GM12878 (cell line): ENCODE measurements at regions not wholly inside any gene's neighbourhood (a gene's known extent, or its start where the extent isn't known, plus 50 kb on each side); places are given as distances from the start of the nearest gene placed in this dataset.

ENCODE experiments used
- ASH2L ChIP-seq: fragments of 300-600, 200-600 bp; sonication (generic); IDR thresholded peaks from 2 replicates; pipeline ENCODE4 v1.6.1; 2017; ENCODE audit warnings: low read depth, mild to moderate bottlenecking, borderline replicate concordance
- ATF3 ChIP-seq: IDR thresholded peaks from 2 replicates; pipeline ENCODE4 v1.6.1; 2011; ENCODE audit warnings: low read depth, mild to moderate bottlenecking, low read length, moderate library complexity, borderline replicate concordance; ENCODE audit errors: extremely low read depth
- BACH1 ChIP-seq: fragments of 450-650 bp; IDR thresholded peaks from 2 replicates; pipeline ENCODE4 v1.6.1; 2017; ENCODE audit warnings: mild to moderate bottlenecking, borderline replicate concordance
- BCL3 ChIP-seq: IDR thresholded peaks from 2 replicates; pipeline ENCODE4 v1.6.1; 2011; ENCODE audit warnings: borderline replicate concordance, low read depth, mild to moderate bottlenecking, moderate library complexity, low read length; ENCODE audit not compliant: insufficient read depth, poor library complexity, severe bottlenecking
- BHLHE40 ChIP-seq, 2 experiments: fragments of 450-650 bp in 1 of 2; IDR thresholded peaks; 2 replicates each; pipeline ENCODE4 v1.6.1; 2011 to 2017; ENCODE audit warnings: low read depth in 2 of 2, borderline replicate concordance in 1 of 2, improper control_type of control experiment in 1 of 2, low read length in 1 of 2, mild to moderate bottlenecking in 1 of 2
- CBX5 ChIP-seq: sonication (generic); IDR thresholded peaks from 2 replicates; pipeline ENCODE4 v1.6.1; 2016; ENCODE audit warnings: low read depth, moderate library complexity, mild to moderate bottlenecking, inconsistent platforms
- CHD1 ChIP-seq: IDR thresholded peaks from 2 replicates; pipeline ENCODE4 v1.6.1; 2012; ENCODE audit warnings: low read depth, low read length, improper control_type of control experiment
- CHD2 ChIP-seq: IDR thresholded peaks from 2 replicates; pipeline ENCODE4 v1.6.1; 2011; ENCODE audit warnings: low read depth, low read length, improper control_type of control experiment, borderline replicate concordance
- EP300 ChIP-seq, 2 experiments: fragments of 150-350 bp in 1 of 2; IDR thresholded peaks; 2 replicates each; pipeline ENCODE4 v1.6.1; 2011 to 2012; ENCODE audit warnings: low read depth in 2 of 2, low read length in 2 of 2, borderline replicate concordance in 1 of 2, improper control_type of control experiment in 1 of 2, inconsistent platforms in 1 of 2; ENCODE audit not compliant: control insufficient read depth in 1 of 2
- GABPA ChIP-seq: IDR thresholded peaks from 2 replicates; pipeline ENCODE4 v1.6.1; 2014; ENCODE audit warnings: antibody characterized with exemption, low read depth, mild to moderate bottlenecking, inconsistent platforms
- IRF4 ChIP-seq: IDR thresholded peaks from 2 replicates; pipeline ENCODE4 v1.6.1; 2011; ENCODE audit warnings: low read depth, low read length
- JUNB ChIP-seq: IDR thresholded peaks from 2 replicates; pipeline ENCODE4 v1.6.1; 2016; ENCODE audit warnings: antibody characterized with exemption, mild to moderate bottlenecking
- PKNOX1 ChIP-seq: fragments of 450-650 bp; IDR thresholded peaks from 2 replicates; pipeline ENCODE4 v1.6.1; 2016; ENCODE audit warnings: mild to moderate bottlenecking
- PRDM15 ChIP-seq: fragments of 450-650 bp; formaldehyde crosslinking; IDR thresholded peaks from 2 replicates; pipeline ENCODE4 v1.4.0; 2020; ENCODE audit warnings: mild to moderate bottlenecking, moderate library complexity
- RAD21 ChIP-seq: IDR thresholded peaks from 2 replicates; pipeline ENCODE4 v1.6.1; 2011; ENCODE audit warnings: mild to moderate bottlenecking, low read depth, low read length, moderate library complexity; ENCODE audit not compliant: insufficient read depth
- RCOR1 ChIP-seq: conservative IDR thresholded peaks from 2 replicates; pipeline ENCODE4 v1.6.1; 2012; ENCODE audit warnings: low read depth, low read length, improper control_type of control experiment
- RUNX3 ChIP-seq: IDR thresholded peaks from 2 replicates; pipeline ENCODE4 v1.6.1; 2012; ENCODE audit warnings: low read length, inconsistent platforms
- SMARCA5 ChIP-seq: fragments of 450-650 bp; IDR thresholded peaks from 2 replicates; pipeline ENCODE4 v1.6.1; 2017; ENCODE audit warnings: mild to moderate bottlenecking
- SMC3 ChIP-seq: IDR thresholded peaks from 2 replicates; pipeline ENCODE4 v1.6.1; 2011; ENCODE audit warnings: low read length, improper control_type of control experiment, borderline replicate concordance
- SREBF1 ChIP-seq: IDR thresholded peaks from 2 replicates; pipeline ENCODE4 v1.6.1; 2012; ENCODE audit warnings: mild to moderate bottlenecking, low read length
- SREBF2 ChIP-seq: IDR thresholded peaks from 2 replicates; pipeline ENCODE4 v1.6.1; 2012; ENCODE audit warnings: mild to moderate bottlenecking, low read length
- WRNIP1 ChIP-seq: IDR thresholded peaks from 2 replicates; pipeline ENCODE4 v1.6.1; 2011; ENCODE audit warnings: low read depth, low read length, improper control_type of control experiment, borderline replicate concordance
- YBX1 ChIP-seq: fragments of 450-650 bp; IDR thresholded peaks from 2 replicates; pipeline ENCODE4 v1.6.1; 2016; ENCODE audit warnings: antibody characterized with exemption
- ZNF274 ChIP-seq: IDR thresholded peaks from one replicate; pipeline ENCODE4 v1.8.0; 2011; ENCODE audit not compliant: insufficient read length, insufficient read depth

- peak; percentile 50 for TF ChIP-seq BCL3
- TF ChIP-seq CBX5 = no peak
- TF ChIP-seq CHD2 = no peak
- no peak for TF ChIP-seq SMARCA5
- TF ChIP-seq JUNB = peak; percentile 94
- TF ChIP-seq BHLHE40 (IDR thresholded peaks at IDR 0.05; ENCODE audit: borderline replicate concordance in 1 of 2, low read depth in 2 of 2, low read length in 1 of 2) = 0 out of 4 replicates have a peak, but pooled peaks of 1 of the 2 experiments have one; percentile 9
- TF ChIP-seq PKNOX1 = peak; percentile 53; the same call in 1 of the 2 replicates
- no peak for TF ChIP-seq SREBF2
- TF ChIP-seq RUNX3 = peak; percentile 93
- peak; percentile 51; the same call in 1 of the 2 replicates for TF ChIP-seq RAD21
- TF ChIP-seq PRDM15 = no peak
- TF ChIP-seq IRF4 = peak; percentile 82
- no peak for TF ChIP-seq ATF3
- TF ChIP-seq SMC3 = peak; percentile 21; the same call in 1 of the 2 replicates
- TF ChIP-seq EP300 (IDR thresholded peaks at IDR 0.05; ENCODE audit: borderline replicate concordance in 1 of 2, control insufficient read depth in 1 of 2, low read depth in 2 of 2, low read length in 2 of 2) = peak in 1 of 2 experiments; percentile 16; a peak in 1 of 4 replicates
- TF ChIP-seq ASH2L = no peak
- TF ChIP-seq GABPA = 0 out of 2 replicates have a peak, but pooled peaks have one; percentile 17
- no peak for TF ChIP-seq RCOR1
- TF ChIP-seq CHD1 = no peak
- no peak for TF ChIP-seq WRNIP1
- TF ChIP-seq BACH1 = no peak
- TF ChIP-seq SREBF1 = no peak
- no peak for TF ChIP-seq ZNF274
- TF ChIP-seq YBX1 = no peak
These were observed 412.1 kb downstream of the KLF12 start (continued) for GRCh38 chr13:73722120-73722519.
